ENCODE measurements at regions not wholly inside any gene's neighbourhood (a gene's known extent, or its start where the extent isn't known, plus 50 kb on each side); places are given as distances from the start of the nearest gene placed in this dataset.

DNA sequence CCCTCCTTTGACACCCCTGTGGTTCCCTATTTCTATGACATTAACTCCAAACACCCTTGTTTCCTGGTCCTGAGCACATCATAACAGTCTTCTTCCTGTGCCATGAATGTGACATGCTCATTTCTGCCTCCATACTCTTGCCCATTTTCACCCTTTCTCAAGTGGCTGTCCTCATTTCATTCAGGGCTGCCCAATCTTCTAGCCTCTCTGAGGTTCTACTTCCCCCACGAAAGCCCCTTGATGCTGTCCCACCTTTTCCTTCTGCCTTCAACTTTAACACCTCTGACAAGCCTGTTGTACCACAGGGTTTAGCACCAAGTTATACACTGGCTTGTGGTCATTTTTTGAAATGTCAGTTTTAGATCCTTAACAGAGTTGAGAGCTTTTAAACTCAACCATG is 136.2 kb upstream of the BOD1L1 start:
- POLR2A ChIA-PET, result no interaction called here
- Histone ChIP-seq H3K27ac (ENCODE audit: low read depth in 2 of 2, low read length in 1 of 2) (no peak overlapping the region), H4K20me1 (ENCODE audit: insufficient read depth) (no peaks in the 10 kb centered on the region), H3K4me1 (ENCODE audit: control insufficient read depth in 1 of 2, insufficient read depth in 2 of 2, low read depth in 1 of 2, low read length in 1 of 2) (no peaks in the 10 kb centered on the region), H3K27me3 (ENCODE audit: insufficient read depth) (no peaks in the 10 kb centered on the region), H3F3A (replicated peaks; ENCODE audit: insufficient read depth) (no peaks in the 10 kb centered on the region), H3K36me3 (replicated peaks in 1 of 2; ENCODE audit: control insufficient read depth in 1 of 2, insufficient read depth in 2 of 2, low read length in 1 of 2) (no peaks in the 10 kb centered on the region), H3K9ac (no peak overlapping the region), H3K79me2 (ENCODE audit: insufficient read depth) (no peaks in the 10 kb centered on the region), H3K4me2 (no peak overlapping the region), H2AFZ (ENCODE audit: low read depth) (no peak overlapping the region), H3K9me3 (no peaks in the 10 kb centered on the region), H3K9me2 (no peaks in the 10 kb centered on the region), H3K4me3 (ENCODE audit: low read depth in 2 of 2, low read length in 1 of 2) (no peak overlapping the region)
- CTCF ChIA-PET, result no interaction called here
- DNase-seq, result no peak
- 13% methylated on average over 1 of the region's 1 CpG for WGBS (ENCODE audit: low lambda C conversion rate)
- TF ChIP-seq RAD21 (IDR thresholded peaks at IDR 0.05; ENCODE audit: low read length) (no peak), FOXJ3 (CRISPR knock-in tag; IDR thresholded peaks at IDR 0.05) (no peak), PBX3 (IDR thresholded peaks at IDR 0.05) (no peak)

GRCh38 chr4:13765539-13765938 is 138.0 kb upstream of the BOD1L1 start:
- Histone ChIP-seq H3K79me2 (ENCODE audit: insufficient read depth) (no peaks in the 10 kb centered on the region), H2AFZ (ENCODE audit: low read depth) (no peak overlapping the region), H3K9me2 (no peaks in the 10 kb centered on the region), H3K36me3 (replicated peaks in 1 of 2; ENCODE audit: control insufficient read depth in 1 of 2, insufficient read depth in 2 of 2, low read length in 1 of 2) (no peaks in the 10 kb centered on the region), H3K27ac (ENCODE audit: low read depth in 2 of 2, low read length in 1 of 2) (no peak overlapping the region), H3K9me3 (no peaks in the 10 kb centered on the region), H3K9ac (no peak overlapping the region), H3K27me3 (ENCODE audit: insufficient read depth) (no peaks in the 10 kb centered on the region), H4K20me1 (ENCODE audit: insufficient read depth) (no peaks in the 10 kb centered on the region), H3K4me1 (ENCODE audit: control insufficient read depth in 1 of 2, insufficient read depth in 2 of 2, low read depth in 1 of 2, low read length in 1 of 2) (no peaks in the 10 kb centered on the region), H3K4me3 (ENCODE audit: low read depth in 2 of 2, low read length in 1 of 2) (no peak overlapping the region), H3F3A (replicated peaks; ENCODE audit: insufficient read depth) (no peaks in the 10 kb centered on the region), H3K4me2 (no peak overlapping the region)
- CTCF ChIA-PET, result interaction anchor here (0.5 to 1.2 kb wide), 2 partner anchors 10 to 22 kb away, joined by 3 read pairs; no protein-coding TSS in a partner anchor
- no peak for TF ChIP-seq RAD21 (IDR thresholded peaks at IDR 0.05; ENCODE audit: low read length)
- TF ChIP-seq NFIC (IDR thresholded peaks at IDR 0.05; ENCODE audit: borderline replicate concordance), result no peak
- TF ChIP-seq, protein P1, sequence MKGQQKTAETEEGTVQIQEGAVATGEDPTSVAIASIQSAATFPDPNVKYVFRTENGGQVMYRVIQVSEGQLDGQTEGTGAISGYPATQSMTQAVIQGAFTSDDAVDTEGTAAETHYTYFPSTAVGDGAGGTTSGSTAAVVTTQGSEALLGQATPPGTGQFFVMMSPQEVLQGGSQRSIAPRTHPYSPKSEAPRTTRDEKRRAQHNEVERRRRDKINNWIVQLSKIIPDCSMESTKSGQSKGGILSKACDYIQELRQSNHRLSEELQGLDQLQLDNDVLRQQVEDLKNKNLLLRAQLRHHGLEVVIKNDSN (IDR thresholded peaks at IDR 0.05; ENCODE audit: borderline replicate concordance, low read depth), result no peak
- no peak for TF ChIP-seq YY1 (IDR thresholded peaks at IDR 0.05; ENCODE audit: low read depth)
- POLR2A ChIA-PET, result no interaction called here
- DNase-seq, result no peak
- 28% methylated on average over 4 of the region's 4 CpGs for WGBS (ENCODE audit: low lambda C conversion rate)

- Histone ChIP-seq H2AFZ (ENCODE audit: low read depth) (no peak overlapping the region), H3K4me2 (no peak overlapping the region), H3K27ac (ENCODE audit: low read depth in 2 of 2, low read length in 1 of 2) (no peak overlapping the region), H3K4me1 (ENCODE audit: control insufficient read depth in 1 of 2, insufficient read depth in 2 of 2, low read depth in 1 of 2, low read length in 1 of 2) (no peaks in the 10 kb centered on the region), H4K20me1 (ENCODE audit: insufficient read depth) (no peaks in the 10 kb centered on the region), H3K9me2 (no peaks in the 10 kb centered on the region), H3K79me2 (ENCODE audit: insufficient read depth) (no peaks in the 10 kb centered on the region), H3K36me3 (replicated peaks in 1 of 2; ENCODE audit: control insufficient read depth in 1 of 2, insufficient read depth in 2 of 2, low read length in 1 of 2) (no peaks in the 10 kb centered on the region), H3F3A (replicated peaks; ENCODE audit: insufficient read depth) (no peaks in the 10 kb centered on the region), H3K27me3 (ENCODE audit: insufficient read depth) (no peaks in the 10 kb centered on the region), H3K9ac (no peak overlapping the region), H3K9me3 (no peaks in the 10 kb centered on the region), H3K4me3 (ENCODE audit: low read depth in 2 of 2, low read length in 1 of 2) (no peak overlapping the region)
- CTCF ChIA-PET, result interaction anchor here (1.0 kb wide), 1 partner anchor 22 kb away, joined by 3 read pairs; no protein-coding TSS in a partner anchor
- DNase-seq, result no peak
- WGBS (ENCODE audit: low lambda C conversion rate), result 56% methylated on average over 11 of the region's 11 CpGs
- POLR2A ChIA-PET, result no interaction called here
- TF ChIP-seq, protein P2, sequence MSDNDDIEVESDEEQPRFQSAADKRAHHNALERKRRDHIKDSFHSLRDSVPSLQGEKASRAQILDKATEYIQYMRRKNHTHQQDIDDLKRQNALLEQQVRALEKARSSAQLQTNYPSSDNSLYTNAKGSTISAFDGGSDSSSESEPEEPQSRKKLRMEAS (IDR thresholded peaks at IDR 0.05; ENCODE audit: low read depth), result no peak
- no peak for TF ChIP-seq JUND (IDR thresholded peaks at IDR 0.05)
- TF ChIP-seq NFIC (IDR thresholded peaks at IDR 0.05; ENCODE audit: borderline replicate concordance), result no peak
- no peak for TF ChIP-seq EP300 (IDR thresholded peaks at IDR 0.05; ENCODE audit: borderline replicate concordance in 1 of 2, low read depth in 1 of 2, low read length in 1 of 2)
- no peak for TF ChIP-seq PBX3 (IDR thresholded peaks at IDR 0.05)
- TF ChIP-seq TEAD4 (IDR thresholded peaks at IDR 0.05; ENCODE audit: borderline replicate concordance, insufficient read depth), result no peak
- no peak for TF ChIP-seq FOXM1 (IDR thresholded peaks at IDR 0.05; ENCODE audit: low read depth)
- no peak for TF ChIP-seq TCF12 (IDR thresholded peaks at IDR 0.05)
- TF ChIP-seq TAF1 (IDR thresholded peaks at IDR 0.05; ENCODE audit: borderline replicate concordance, low read depth, low read length), result no peak
- no peak for TF ChIP-seq SIN3A (IDR thresholded peaks at IDR 0.05; ENCODE audit: borderline replicate concordance, low read depth, low read length)
- TF ChIP-seq, protein P3, sequence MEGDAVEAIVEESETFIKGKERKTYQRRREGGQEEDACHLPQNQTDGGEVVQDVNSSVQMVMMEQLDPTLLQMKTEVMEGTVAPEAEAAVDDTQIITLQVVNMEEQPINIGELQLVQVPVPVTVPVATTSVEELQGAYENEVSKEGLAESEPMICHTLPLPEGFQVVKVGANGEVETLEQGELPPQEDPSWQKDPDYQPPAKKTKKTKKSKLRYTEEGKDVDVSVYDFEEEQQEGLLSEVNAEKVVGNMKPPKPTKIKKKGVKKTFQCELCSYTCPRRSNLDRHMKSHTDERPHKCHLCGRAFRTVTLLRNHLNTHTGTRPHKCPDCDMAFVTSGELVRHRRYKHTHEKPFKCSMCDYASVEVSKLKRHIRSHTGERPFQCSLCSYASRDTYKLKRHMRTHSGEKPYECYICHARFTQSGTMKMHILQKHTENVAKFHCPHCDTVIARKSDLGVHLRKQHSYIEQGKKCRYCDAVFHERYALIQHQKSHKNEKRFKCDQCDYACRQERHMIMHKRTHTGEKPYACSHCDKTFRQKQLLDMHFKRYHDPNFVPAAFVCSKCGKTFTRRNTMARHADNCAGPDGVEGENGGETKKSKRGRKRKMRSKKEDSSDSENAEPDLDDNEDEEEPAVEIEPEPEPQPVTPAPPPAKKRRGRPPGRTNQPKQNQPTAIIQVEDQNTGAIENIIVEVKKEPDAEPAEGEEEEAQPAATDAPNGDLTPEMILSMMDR (IDR thresholded peaks at IDR 0.05), result no peak
These were observed 139.4 kb upstream of the BOD1L1 start for GRCh38 chr4:13766761-13767540.

All from SK-N-SH (cell line).